ENCODE measurements at regions not wholly inside any gene's neighbourhood (a gene's known extent, or its start where the extent isn't known, plus 50 kb on each side); places are given as distances from the start of the nearest gene placed in this dataset.

DNA sequence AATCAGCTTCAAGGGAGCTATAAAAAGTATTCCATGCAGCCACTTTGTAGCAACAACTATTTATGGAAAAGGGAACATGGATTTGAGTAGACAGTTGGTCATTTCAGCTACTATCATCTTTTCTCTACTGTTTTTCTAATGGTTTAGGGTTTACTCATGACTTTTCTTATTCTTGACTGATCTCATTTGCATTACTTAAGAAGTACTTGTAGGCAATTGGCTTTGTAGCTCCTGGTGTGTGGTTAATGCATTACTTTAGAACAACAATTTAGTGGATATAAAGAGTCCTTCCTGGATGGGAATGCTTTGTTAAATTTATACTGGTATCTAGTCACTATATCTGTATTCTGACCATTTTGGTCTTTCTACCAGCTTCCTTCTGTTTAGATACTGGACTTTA lies 59.8 kb upstream of the NTRK2 start:
- H3K4me1 ChIP-seq (ENCODE audit: insufficient read depth) = no peaks in the 10 kb centered on the region
- no peak overlapping the region for H3K4me3 ChIP-seq
- no peaks in the 10 kb centered on the region for H3K79me2 ChIP-seq
- TF ChIP-seq EZH2phosphoT487 (IDR thresholded peaks at IDR 0.05; ENCODE audit: low read depth, severe bottlenecking, unreplicated experiment) = no peak
- TF ChIP-seq EZH2 (IDR thresholded peaks at IDR 0.05; ENCODE audit: borderline replicate concordance) = no peak
- TF ChIP-seq, protein P1, sequence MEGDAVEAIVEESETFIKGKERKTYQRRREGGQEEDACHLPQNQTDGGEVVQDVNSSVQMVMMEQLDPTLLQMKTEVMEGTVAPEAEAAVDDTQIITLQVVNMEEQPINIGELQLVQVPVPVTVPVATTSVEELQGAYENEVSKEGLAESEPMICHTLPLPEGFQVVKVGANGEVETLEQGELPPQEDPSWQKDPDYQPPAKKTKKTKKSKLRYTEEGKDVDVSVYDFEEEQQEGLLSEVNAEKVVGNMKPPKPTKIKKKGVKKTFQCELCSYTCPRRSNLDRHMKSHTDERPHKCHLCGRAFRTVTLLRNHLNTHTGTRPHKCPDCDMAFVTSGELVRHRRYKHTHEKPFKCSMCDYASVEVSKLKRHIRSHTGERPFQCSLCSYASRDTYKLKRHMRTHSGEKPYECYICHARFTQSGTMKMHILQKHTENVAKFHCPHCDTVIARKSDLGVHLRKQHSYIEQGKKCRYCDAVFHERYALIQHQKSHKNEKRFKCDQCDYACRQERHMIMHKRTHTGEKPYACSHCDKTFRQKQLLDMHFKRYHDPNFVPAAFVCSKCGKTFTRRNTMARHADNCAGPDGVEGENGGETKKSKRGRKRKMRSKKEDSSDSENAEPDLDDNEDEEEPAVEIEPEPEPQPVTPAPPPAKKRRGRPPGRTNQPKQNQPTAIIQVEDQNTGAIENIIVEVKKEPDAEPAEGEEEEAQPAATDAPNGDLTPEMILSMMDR (IDR thresholded peaks at IDR 0.05; ENCODE audit: poor library complexity) = no peak
- DNase-seq (ENCODE audit: low spot score) = no peak
- no peak overlapping the region for H2AFZ ChIP-seq
- H4K20me1 ChIP-seq (ENCODE audit: insufficient read depth, poor library complexity, severe bottlenecking) = no peaks in the 10 kb centered on the region
- H3K4me2 ChIP-seq = no peak overlapping the region
- H3K9me2 ChIP-seq (replicated peaks; ENCODE audit: insufficient read depth) = no peaks in the 10 kb centered on the region
- H3K27me3 ChIP-seq = no peaks in the 10 kb centered on the region
- H3K27ac ChIP-seq = no peak overlapping the region
- H3K36me3 ChIP-seq (replicated peaks; ENCODE audit: insufficient read depth, low read depth) = no peaks in the 10 kb centered on the region
- no peaks in the 10 kb centered on the region for H3K9me3 ChIP-seq (ENCODE audit: low read depth)

DNA sequence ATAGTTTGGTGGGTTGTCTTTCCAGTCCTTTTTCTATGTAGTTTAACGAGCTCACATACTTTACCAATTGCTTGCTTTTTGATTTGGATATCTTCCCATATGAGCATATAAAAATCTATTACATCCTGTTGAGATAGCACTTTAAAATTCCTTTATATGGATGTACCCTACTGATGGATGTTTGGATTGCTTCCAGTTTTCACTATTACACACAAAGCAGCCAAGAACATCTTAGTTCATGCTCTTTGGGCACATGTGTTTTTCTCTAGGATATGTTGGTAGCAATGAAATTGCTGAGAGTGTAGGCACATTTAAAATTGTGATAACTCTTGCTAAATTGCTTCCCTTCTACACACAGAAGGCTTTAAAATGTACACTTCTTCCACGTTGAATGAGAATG lies 56.1 kb upstream of the NTRK2 start:
- Histone ChIP-seq H4K20me1 (ENCODE audit: insufficient read depth, poor library complexity, severe bottlenecking) (no peaks in the 10 kb centered on the region), H3K4me2 (no peak overlapping the region), H3K36me3 (replicated peaks; ENCODE audit: insufficient read depth, low read depth) (no peaks in the 10 kb centered on the region), H3K9me3 (ENCODE audit: low read depth) (no peaks in the 10 kb centered on the region), H3K4me1 (ENCODE audit: insufficient read depth) (no peaks in the 10 kb centered on the region), H3K27me3 (no peaks in the 10 kb centered on the region), H3K9me2 (replicated peaks; ENCODE audit: insufficient read depth) (no peaks in the 10 kb centered on the region), H2AFZ (no peak overlapping the region), H3K27ac (no peak overlapping the region), H3K79me2 (no peaks in the 10 kb centered on the region), H3K4me3 (no peak overlapping the region)
- no peak for DNase-seq (ENCODE audit: low spot score)
- TF ChIP-seq EZH2 (IDR thresholded peaks at IDR 0.05; ENCODE audit: borderline replicate concordance) (no peak), EZH2phosphoT487 (IDR thresholded peaks at IDR 0.05; ENCODE audit: low read depth, severe bottlenecking, unreplicated experiment) (no peak)
- TF ChIP-seq, protein P1 (IDR thresholded peaks at IDR 0.05; ENCODE audit: poor library complexity) = no peak
- 69% methylated on average over 2 of the region's 2 CpGs for WGBS (ENCODE audit: low lambda C conversion rate, missing lambda C conversion rate)

DNA sequence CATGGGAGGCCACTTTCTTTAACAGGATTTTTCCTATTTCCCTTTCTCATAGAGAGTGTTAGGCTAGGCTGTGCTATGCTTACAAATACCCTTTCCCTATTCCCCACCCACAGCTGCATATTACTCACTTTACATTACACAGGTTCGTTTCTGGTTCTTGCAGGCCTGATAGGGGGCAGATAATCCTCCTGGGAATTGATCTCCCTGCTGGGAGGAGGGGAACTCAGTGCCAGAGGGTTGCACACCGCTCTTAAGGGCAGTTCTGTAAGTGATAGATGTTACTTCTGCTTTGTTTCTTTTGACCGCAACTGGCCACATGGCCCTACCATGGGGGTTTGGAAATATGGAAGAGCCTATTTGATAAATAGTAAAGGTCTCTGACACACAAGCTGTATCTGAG lies 54.0 kb upstream of the NTRK2 start:
- H3K9me3 ChIP-seq (ENCODE audit: low read depth) = no peaks in the 10 kb centered on the region
- 58% methylated on average over 3 of the region's 3 CpGs for WGBS (ENCODE audit: low lambda C conversion rate, missing lambda C conversion rate)
- no peaks in the 10 kb centered on the region for H4K20me1 ChIP-seq (ENCODE audit: insufficient read depth, poor library complexity, severe bottlenecking)
- no peak overlapping the region for H3K27ac ChIP-seq
- no peaks in the 10 kb centered on the region for H3K79me2 ChIP-seq
- no peaks in the 10 kb centered on the region for H3K4me1 ChIP-seq (ENCODE audit: insufficient read depth)
- H3K27me3 ChIP-seq = no peaks in the 10 kb centered on the region
- no peak overlapping the region for H2AFZ ChIP-seq
- no peak overlapping the region for H3K4me3 ChIP-seq
- DNase-seq (ENCODE audit: low spot score) = no peak
- no peaks in the 10 kb centered on the region for H3K9me2 ChIP-seq (replicated peaks; ENCODE audit: insufficient read depth)
- TF ChIP-seq EZH2 (IDR thresholded peaks at IDR 0.05; ENCODE audit: borderline replicate concordance) (no peak), EZH2phosphoT487 (IDR thresholded peaks at IDR 0.05; ENCODE audit: low read depth, severe bottlenecking, unreplicated experiment) (no peak)
- TF ChIP-seq, protein P1 (IDR thresholded peaks at IDR 0.05; ENCODE audit: poor library complexity) = no peak
- H3K4me2 ChIP-seq = no peak overlapping the region
- H3K36me3 ChIP-seq (replicated peaks; ENCODE audit: insufficient read depth, low read depth) = no peaks in the 10 kb centered on the region

DNA sequence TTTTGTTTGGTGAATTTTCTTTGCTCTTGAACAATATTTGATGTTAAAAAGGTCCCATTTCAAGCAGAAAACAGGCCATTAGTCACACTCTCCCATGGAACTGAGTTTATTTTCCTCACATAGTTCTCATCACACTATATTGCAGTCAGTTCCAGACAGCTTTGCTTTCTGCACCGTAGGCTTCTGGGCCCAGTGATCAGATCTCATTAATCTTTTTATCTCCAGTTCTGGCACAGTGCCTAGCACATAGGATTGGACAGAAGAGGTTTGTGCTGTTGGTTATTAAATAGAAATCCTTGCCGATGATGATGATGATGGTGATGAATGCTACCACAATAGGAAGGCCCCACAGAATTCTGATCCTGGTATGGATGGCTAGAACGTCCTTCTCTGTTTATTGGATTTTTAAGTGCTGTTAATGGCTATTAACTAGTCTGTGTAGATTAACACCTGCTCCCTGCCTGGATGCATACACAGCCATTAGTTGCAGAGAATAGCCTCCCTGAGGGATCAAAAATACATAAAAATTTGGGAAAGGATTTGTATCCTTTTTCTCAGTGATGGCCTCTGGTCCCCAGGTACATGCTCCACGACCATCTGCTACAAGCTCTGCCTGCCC lies 52.0 kb upstream of the NTRK2 start:
- Histone ChIP-seq H3K27ac (no peak overlapping the region), H2AFZ (no peak overlapping the region), H3K4me2 (no peak overlapping the region), H3K9me3 (ENCODE audit: low read depth) (no peaks in the 10 kb centered on the region), H3K36me3 (replicated peaks; ENCODE audit: insufficient read depth, low read depth) (no peaks in the 10 kb centered on the region), H3K9me2 (replicated peaks; ENCODE audit: insufficient read depth) (no peaks in the 10 kb centered on the region), H3K4me1 (ENCODE audit: insufficient read depth) (no peaks in the 10 kb centered on the region), H3K79me2 (no peaks in the 10 kb centered on the region), H3K27me3 (no peaks in the 10 kb centered on the region), H3K4me3 (no peak overlapping the region), H4K20me1 (ENCODE audit: insufficient read depth, poor library complexity, severe bottlenecking) (no peaks in the 10 kb centered on the region)
- TF ChIP-seq EZH2 (IDR thresholded peaks at IDR 0.05; ENCODE audit: borderline replicate concordance) = no peak
- TF ChIP-seq, protein P1 (IDR thresholded peaks at IDR 0.05; ENCODE audit: poor library complexity) = no peak
- TF ChIP-seq EZH2phosphoT487 (IDR thresholded peaks at IDR 0.05; ENCODE audit: low read depth, severe bottlenecking, unreplicated experiment) = no peak
- DNase-seq (ENCODE audit: low spot score) = no peak
- 59% methylated on average over 4 of the region's 4 CpGs for WGBS (ENCODE audit: low lambda C conversion rate, missing lambda C conversion rate)
